Activated CD8-positive, alpha-beta memory T cell treated with anti-CD3 and anti-CD28 coated beads, Interleukin-2, amount 50 U/mL, for 24 hours (primary cell): ENCODE measurements at regions not wholly inside any gene's neighbourhood (a gene's known extent, or its start where the extent isn't known, plus 50 kb on each side); places are given as distances from the start of the nearest gene placed in this dataset.

Experiments used
- DNase-seq: peaks from one replicate; pipeline ENCODE4 v3.0.0-alpha.2; 2020; ENCODE audit errors: extremely low read depth

- no peak for DNase-seq
These were observed 359.7 kb downstream of the CRPPA start for GRCh38 chr7:16061630-16062029.

- DNase-seq: no peak
These were observed 360.3 kb downstream of the CRPPA start for GRCh38 chr7:16061011-16061410.

- no peak for DNase-seq
These were observed 360.8 kb downstream of the CRPPA start for GRCh38 chr7:16060502-16060901.

- no peak for DNase-seq
These were observed 365.9 kb downstream of the CRPPA start for GRCh38 chr7:16055263-16055976.

GRCh38 chr7:16051561-16052255 lies 365.2 kb upstream of the MEOX2 start:
- no peak for DNase-seq

GRCh38 chr7:16046041-16046440 lies 359.6 kb upstream of the MEOX2 start:
- DNase-seq: no peak

- no peak for DNase-seq
These were observed 358.8 kb upstream of the MEOX2 start for GRCh38 chr7:16045296-16045695.

- DNase-seq: no peak
These were observed 358.2 kb upstream of the MEOX2 start for GRCh38 chr7:16044645-16045044.

GRCh38 chr7:16040346-16040745 lies 353.9 kb upstream of the MEOX2 start:
- no peak for DNase-seq

- no peak for DNase-seq
These were observed 352.4 kb upstream of the MEOX2 start for GRCh38 chr7:16038906-16039305.

GRCh38 chr7:16035392-16035791 lies 348.9 kb upstream of the MEOX2 start:
- no peak for DNase-seq

GRCh38 chr7:16034866-16035265 lies 348.4 kb upstream of the MEOX2 start:
- no peak for DNase-seq

- DNase-seq: no peak
These were observed 347.9 kb upstream of the MEOX2 start for GRCh38 chr7:16034353-16034752.

- DNase-seq: no peak
These were observed 346.8 kb upstream of the MEOX2 start for GRCh38 chr7:16033233-16033632.

GRCh38 chr7:16028636-16029035 lies 342.2 kb upstream of the MEOX2 start:
- DNase-seq: no peak

GRCh38 chr7:16028103-16028502 lies 341.6 kb upstream of the MEOX2 start:
- no peak for DNase-seq

- no peak for DNase-seq
These were observed 340.9 kb upstream of the MEOX2 start for GRCh38 chr7:16027396-16027795.

GRCh38 chr7:16026253-16027020 lies 340.0 kb upstream of the MEOX2 start:
- DNase-seq: no peak

- DNase-seq: no peak
These were observed 339.2 kb upstream of the MEOX2 start for GRCh38 chr7:16025696-16026095.

- DNase-seq: no peak
These were observed 337.0 kb upstream of the MEOX2 start for GRCh38 chr7:16023503-16023902.

- no peak for DNase-seq
These were observed 336.6 kb upstream of the MEOX2 start for GRCh38 chr7:16023046-16023445.

- no peak for DNase-seq
These were observed 335.4 kb upstream of the MEOX2 start for GRCh38 chr7:16021851-16022250.

- DNase-seq: no peak
These were observed 329.5 kb upstream of the MEOX2 start for GRCh38 chr7:16015981-16016380.
